GM13976 (cell line): ENCODE measurements at regions not wholly inside any gene's neighbourhood (a gene's known extent, or its start where the extent isn't known, plus 50 kb on each side); places are given as distances from the start of the nearest gene placed in this dataset.
"Not testable (repeated sequence)": the region's sequence is repeated elsewhere in the genome, so short reads cannot be mapped to it uniquely, and the experiment has no call there.

ENCODE experiments used
- DNase-seq: peaks from one replicate; pipeline ENCODE4 v3.0.0; 2012; ENCODE audit warnings: low spot score
- in situ Hi-C: fragments of 300-500 bp; cut with MboI; formaldehyde crosslinking; loops from one replicate; pipeline ENCODE4 v1.12.0; 2022; ENCODE audit warnings: low sequenced_read_pairs, mixed read lengths, inconsistent platforms; ENCODE audit not compliant: unreplicated experiment
- TF ChIP-seq, protein P1 (sequence below): IDR thresholded peaks from 2 replicates; pipeline ENCODE4 v1.5.1; 2012; ENCODE audit warnings: borderline replicate concordance, mild to moderate bottlenecking; ENCODE audit not compliant: insufficient read depth; ENCODE audit errors: extremely low read depth, missing control alignments, control extremely low read depth

DNA sequence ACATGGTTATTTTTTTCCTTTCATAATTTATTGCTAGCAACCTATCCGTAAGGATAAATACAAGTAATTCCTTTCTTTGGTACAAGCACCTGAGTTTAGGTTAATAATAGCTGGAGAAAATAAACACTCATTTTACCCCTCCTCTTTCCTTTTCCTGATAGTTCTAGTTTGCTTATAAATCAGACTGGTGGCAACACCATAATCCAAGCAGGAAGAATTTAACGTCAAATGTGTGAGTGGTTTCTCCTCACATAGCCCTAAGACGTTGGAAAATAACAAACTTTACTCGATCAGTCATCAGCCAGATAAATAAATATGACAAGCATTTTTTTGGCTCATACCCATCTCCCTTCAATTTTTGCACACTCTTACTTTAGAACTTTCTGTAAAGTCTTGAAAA lies 190.3 kb upstream of the FAM241A start:
- in situ Hi-C loops = no loop called here

DNA sequence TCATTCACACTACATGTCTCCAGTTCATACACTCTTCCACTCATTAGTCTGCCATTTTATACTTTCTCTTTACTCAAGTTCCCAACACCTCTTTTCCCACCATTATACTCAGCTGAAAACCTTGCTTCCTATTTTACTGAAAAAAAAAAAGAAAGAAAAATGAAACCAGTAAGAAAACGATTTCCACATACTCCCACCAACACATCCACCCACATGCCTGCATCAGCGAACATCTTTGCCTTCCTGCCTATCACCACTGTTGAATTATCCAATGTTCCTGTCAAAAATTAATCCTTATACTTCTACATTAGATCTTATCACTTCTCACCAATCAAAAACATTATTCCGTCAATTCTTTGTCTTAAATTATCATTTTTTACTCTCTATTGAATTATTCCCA lies 188.1 kb upstream of the FAM241A start:
- TF ChIP-seq, protein P1, sequence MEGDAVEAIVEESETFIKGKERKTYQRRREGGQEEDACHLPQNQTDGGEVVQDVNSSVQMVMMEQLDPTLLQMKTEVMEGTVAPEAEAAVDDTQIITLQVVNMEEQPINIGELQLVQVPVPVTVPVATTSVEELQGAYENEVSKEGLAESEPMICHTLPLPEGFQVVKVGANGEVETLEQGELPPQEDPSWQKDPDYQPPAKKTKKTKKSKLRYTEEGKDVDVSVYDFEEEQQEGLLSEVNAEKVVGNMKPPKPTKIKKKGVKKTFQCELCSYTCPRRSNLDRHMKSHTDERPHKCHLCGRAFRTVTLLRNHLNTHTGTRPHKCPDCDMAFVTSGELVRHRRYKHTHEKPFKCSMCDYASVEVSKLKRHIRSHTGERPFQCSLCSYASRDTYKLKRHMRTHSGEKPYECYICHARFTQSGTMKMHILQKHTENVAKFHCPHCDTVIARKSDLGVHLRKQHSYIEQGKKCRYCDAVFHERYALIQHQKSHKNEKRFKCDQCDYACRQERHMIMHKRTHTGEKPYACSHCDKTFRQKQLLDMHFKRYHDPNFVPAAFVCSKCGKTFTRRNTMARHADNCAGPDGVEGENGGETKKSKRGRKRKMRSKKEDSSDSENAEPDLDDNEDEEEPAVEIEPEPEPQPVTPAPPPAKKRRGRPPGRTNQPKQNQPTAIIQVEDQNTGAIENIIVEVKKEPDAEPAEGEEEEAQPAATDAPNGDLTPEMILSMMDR = no peak
- in situ Hi-C loops = no loop called here
- DNase-seq = no peak

More for the DNA sequence above, 190.3 kb upstream of the FAM241A start:
- TF ChIP-seq, protein P1 = no peak
- no peak for DNase-seq

DNA sequence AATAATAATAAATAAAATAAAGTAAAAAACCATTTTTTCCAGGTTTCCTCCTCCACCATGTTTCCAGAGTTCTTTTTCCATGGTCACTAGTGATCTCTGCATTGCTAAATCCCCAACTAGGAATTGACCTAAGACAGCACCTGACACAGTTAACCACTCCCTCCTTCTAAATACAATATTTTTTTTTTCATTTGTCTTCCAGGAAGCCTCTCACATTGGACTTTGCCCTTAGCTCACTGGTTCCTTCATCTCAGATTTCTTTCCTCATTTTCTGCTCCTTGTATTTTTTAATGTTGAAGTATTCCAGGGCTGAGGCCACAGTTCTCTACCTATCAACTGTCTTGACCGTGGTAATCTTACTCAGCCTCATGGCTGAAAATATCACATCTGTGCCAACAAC lies 187.3 kb upstream of the FAM241A start:
- TF ChIP-seq, protein P1 = no peak
- in situ Hi-C loops = no loop called here
- DNase-seq = no peak

DNA sequence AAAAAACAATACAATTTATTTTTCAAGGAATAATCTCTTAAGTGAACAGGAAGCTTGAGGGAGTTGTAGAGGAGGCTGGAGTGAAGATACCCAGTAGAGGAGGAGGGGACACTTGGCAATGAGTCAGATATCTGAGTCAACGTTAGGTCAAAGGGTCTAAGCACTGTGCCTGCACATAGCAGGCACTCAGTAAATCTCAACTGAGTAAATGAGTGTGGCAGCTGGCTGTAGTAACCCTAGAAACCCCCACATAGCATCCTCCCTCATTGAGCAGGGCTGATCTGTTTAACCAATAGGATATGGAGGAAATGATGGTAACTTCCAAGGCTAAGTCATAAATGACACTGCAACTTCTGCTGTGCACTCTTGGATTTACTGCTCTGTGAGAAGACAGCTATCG lies 186.0 kb upstream of the FAM241A start:
- in situ Hi-C loops = no loop called here
- TF ChIP-seq, protein P1 = no peak
- DNase-seq = no peak

DNA sequence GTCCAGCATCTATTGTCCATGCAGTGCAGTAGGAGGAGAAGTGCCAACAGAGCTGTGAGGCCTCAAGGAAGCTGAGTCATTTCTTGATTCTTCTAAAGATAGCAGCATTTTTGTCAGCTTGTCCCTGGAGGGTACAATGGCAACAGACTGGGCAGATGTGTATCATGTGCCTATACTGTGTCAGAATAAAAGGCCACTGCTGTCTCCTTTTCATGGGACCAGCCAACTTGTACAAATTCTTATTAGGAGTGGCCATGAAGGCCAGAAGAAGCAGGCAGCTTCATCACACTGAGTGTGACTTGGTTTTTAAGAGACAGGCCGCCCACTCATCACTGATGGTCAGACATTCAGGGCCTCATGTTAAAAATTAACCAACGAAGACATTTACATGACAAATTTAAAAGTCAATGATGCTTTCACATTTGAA lies 185.0 kb upstream of the FAM241A start:
- in situ Hi-C loops = no loop called here
- TF ChIP-seq, protein P1 = no peak
- peak; percentile 6 for DNase-seq

DNA sequence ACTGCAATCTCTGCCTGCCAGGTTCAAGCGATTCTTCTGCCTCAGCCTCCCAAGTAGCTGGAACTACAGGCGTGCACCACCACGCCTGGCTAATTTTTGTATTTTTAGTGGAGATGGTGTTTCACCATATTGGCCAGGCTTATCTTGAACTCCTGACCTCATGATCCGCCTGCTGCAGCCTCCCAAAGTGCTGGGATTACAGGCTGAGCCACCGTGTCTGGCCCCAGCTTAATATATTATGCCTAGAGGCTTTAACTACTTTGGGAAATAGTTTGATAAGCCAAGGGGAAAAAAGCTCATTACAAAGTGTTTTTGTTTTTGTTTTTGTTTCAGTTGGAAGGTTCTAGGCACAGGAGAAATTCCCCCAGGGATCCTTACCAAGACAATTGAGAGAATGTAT lies 184.2 kb upstream of the FAM241A start:
- DNase-seq, in situ Hi-C loops: not testable (repeated sequence)

DNA sequence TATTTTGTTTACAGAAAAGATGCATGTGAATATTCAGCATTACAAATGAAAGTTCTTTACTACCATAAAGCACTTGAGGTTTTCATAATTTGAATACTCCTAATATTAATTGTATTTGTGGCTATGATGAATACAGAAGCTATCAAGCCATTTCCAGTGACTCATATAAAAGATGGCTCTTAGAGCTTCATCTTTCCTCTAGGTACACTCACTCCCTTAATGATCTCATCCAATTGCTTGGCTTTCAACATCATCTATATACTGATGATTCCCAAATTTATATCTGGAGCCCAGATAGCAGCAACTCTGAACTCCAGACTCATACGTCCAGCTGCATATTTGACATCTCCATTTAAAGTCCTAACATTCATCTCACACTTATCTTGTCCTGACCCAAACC lies 183.4 kb upstream of the FAM241A start:
- in situ Hi-C loops = no loop called here
- TF ChIP-seq, protein P1 = no peak
- no peak for DNase-seq
